IPS-NIHi7 (cell line): ENCODE measurements at regions not wholly inside any gene's neighbourhood (a gene's known extent, or its start where the extent isn't known, plus 50 kb on each side); places are given as distances from the start of the nearest gene placed in this dataset.
"Not testable (repeated sequence)": the region's sequence is repeated elsewhere in the genome, so short reads cannot be mapped to it uniquely, and the experiment has no call there.

ENCODE experiments used
- DNase-seq: peaks from one replicate; pipeline ENCODE4 v3.0.0; 2012; ENCODE audit warnings: mixed read lengths; ENCODE audit errors: extremely low spot score

GRCh38 chr5:57750891-57751290 lies 268.3 kb upstream of the ACTBL2 start:
- DNase-seq, result no peak

GRCh38 chr5:57750282-57750681 lies 267.7 kb upstream of the ACTBL2 start:
- no peak for DNase-seq

- DNase-seq, result no peak
Measured at GRCh38 chr5:57749396-57749795, 266.8 kb upstream of the ACTBL2 start.

- no peak for DNase-seq
Measured at GRCh38 chr5:57745700-57746651, 263.4 kb upstream of the ACTBL2 start.

- DNase-seq, result no peak
Measured at GRCh38 chr5:57745029-57745428, 262.4 kb upstream of the ACTBL2 start.

- DNase-seq, result no peak
Measured at GRCh38 chr5:57741336-57741735, 258.7 kb upstream of the ACTBL2 start.

GRCh38 chr5:57738787-57739186 lies 256.2 kb upstream of the ACTBL2 start:
- no peak for DNase-seq

GRCh38 chr5:57738301-57738700 lies 255.7 kb upstream of the ACTBL2 start:
- no peak for DNase-seq

GRCh38 chr5:57736716-57737115 lies 254.1 kb upstream of the ACTBL2 start:
- DNase-seq, result no peak

- DNase-seq, result not testable (repeated sequence)
Measured at GRCh38 chr5:57735279-57736153, 252.9 kb upstream of the ACTBL2 start.

- no peak for DNase-seq
Measured at GRCh38 chr5:57734296-57734695, 251.7 kb upstream of the ACTBL2 start.

- no peak for DNase-seq
Measured at GRCh38 chr5:57727591-57727990, 245.0 kb upstream of the ACTBL2 start.

- DNase-seq, result no peak
Measured at GRCh38 chr5:57725658-57726504, 243.3 kb upstream of the ACTBL2 start.

GRCh38 chr5:57724836-57725235 lies 242.2 kb upstream of the ACTBL2 start:
- DNase-seq, result no peak

- no peak for DNase-seq
Measured at GRCh38 chr5:57721226-57721625, 238.6 kb upstream of the ACTBL2 start.

- no peak for DNase-seq
Measured at GRCh38 chr5:57720656-57721055, 238.0 kb upstream of the ACTBL2 start.

- DNase-seq, result no peak
Measured at GRCh38 chr5:57719216-57719615, 236.6 kb upstream of the ACTBL2 start.

- no peak for DNase-seq
Measured at GRCh38 chr5:57718155-57718554, 235.5 kb upstream of the ACTBL2 start.

- DNase-seq, result no peak
Measured at GRCh38 chr5:57717555-57717954, 234.9 kb upstream of the ACTBL2 start.

- DNase-seq, result no peak
Measured at GRCh38 chr5:57716661-57717060, 234.1 kb upstream of the ACTBL2 start.

GRCh38 chr5:57715296-57715695 lies 232.7 kb upstream of the ACTBL2 start:
- DNase-seq, result no peak

- DNase-seq, result not testable (repeated sequence)
Measured at GRCh38 chr5:57713535-57713934, 230.9 kb upstream of the ACTBL2 start.
